Tibial nerve (tissue), 3 donors: ENCODE measurements at regions not wholly inside any gene's neighbourhood (a gene's known extent, or its start where the extent isn't known, plus 50 kb on each side); places are given as distances from the start of the nearest gene placed in this dataset.

Experiments
- POLR2A ChIP-seq, 2 donors: fragments of 450-650 bp; IDR thresholded peaks; one replicate each; pipeline ENCODE4 v1.6.1; 2017; ENCODE audit warnings: antibody characterized with exemption in 2 of 2, mild to moderate bottlenecking in 2 of 2, moderate library complexity in 2 of 2
- TF ChIP-seq, protein P1 (sequence below), 5 experiments: fragments of 200-600 bp in 3 of 5; fragments of 450-650 bp in 2 of 5; sonication (generic) in 3 of 5; IDR thresholded peaks; one replicate each; pipeline ENCODE4 v1.5.1; 2016 to 2019; ENCODE audit warnings: antibody characterized with exemption in 5 of 5, mild to moderate bottlenecking in 3 of 5, moderate library complexity in 2 of 5

DNA sequence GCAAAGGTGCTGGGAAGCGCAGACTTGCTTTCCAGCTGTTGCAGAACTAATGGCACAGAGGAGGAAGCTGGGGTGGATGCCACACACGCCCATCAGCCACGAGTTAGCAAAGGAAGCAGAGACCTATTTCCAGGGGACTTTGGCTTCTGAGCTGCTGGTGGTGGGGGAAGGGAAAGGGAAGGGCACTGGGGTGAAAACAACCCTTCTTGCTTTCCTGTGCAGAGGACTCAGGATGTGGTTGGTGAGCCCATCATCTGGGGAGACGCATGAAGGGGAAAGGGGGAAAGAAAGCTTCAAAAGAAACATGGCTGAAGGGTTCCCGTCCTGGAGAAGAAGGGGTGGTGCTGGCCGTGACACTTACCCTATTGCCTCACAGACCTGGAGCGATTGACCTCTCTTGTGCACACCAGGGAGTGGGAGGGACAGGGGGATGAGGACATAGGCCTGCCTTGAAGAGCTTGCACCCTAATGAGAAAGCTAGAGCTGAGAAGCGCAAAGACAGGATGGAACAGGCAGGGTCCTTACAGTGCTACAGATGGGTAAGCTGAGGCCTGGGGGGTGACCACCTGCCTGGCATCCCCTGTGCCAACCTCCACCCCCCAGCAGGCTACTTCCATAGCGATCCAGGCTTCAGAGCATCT is 140.8 kb upstream of the RAB4A start:
- TF ChIP-seq, protein P1, sequence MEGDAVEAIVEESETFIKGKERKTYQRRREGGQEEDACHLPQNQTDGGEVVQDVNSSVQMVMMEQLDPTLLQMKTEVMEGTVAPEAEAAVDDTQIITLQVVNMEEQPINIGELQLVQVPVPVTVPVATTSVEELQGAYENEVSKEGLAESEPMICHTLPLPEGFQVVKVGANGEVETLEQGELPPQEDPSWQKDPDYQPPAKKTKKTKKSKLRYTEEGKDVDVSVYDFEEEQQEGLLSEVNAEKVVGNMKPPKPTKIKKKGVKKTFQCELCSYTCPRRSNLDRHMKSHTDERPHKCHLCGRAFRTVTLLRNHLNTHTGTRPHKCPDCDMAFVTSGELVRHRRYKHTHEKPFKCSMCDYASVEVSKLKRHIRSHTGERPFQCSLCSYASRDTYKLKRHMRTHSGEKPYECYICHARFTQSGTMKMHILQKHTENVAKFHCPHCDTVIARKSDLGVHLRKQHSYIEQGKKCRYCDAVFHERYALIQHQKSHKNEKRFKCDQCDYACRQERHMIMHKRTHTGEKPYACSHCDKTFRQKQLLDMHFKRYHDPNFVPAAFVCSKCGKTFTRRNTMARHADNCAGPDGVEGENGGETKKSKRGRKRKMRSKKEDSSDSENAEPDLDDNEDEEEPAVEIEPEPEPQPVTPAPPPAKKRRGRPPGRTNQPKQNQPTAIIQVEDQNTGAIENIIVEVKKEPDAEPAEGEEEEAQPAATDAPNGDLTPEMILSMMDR (IDR thresholded peaks at IDR 0.05) = no peak
- TF ChIP-seq POLR2A (IDR thresholded peaks at IDR 0.05) = no peak
